GM12891 (cell line): ENCODE measurements at regions not wholly inside any gene's neighbourhood (a gene's known extent, or its start where the extent isn't known, plus 50 kb on each side); places are given as distances from the start of the nearest gene placed in this dataset.
"Not testable (repeated sequence)": the region's sequence is repeated elsewhere in the genome, so short reads cannot be mapped to it uniquely, and the experiment has no call there.

Experiments used
- DNase-seq: peaks from one replicate; pipeline ENCODE4 v3.0.0; 2011; ENCODE audit warnings: low spot score; ENCODE audit not compliant: insufficient read length
- FAIRE-seq: peaks from 2 replicates; lab custom pipeline; 2011; peaks lifted over from hg19 to GRCh38; lab: Jason Lieb, UNC
- PAX5 ChIP-seq: IDR thresholded peaks from 2 replicates; pipeline ENCODE4 v1.6.1; 2011; ENCODE audit warnings: low read length, moderate library complexity, mild to moderate bottlenecking; ENCODE audit not compliant: insufficient read depth, severe bottlenecking
- POLR2A ChIP-seq: IDR thresholded peaks from 2 replicates; pipeline ENCODE4 v1.6.1; 2011; ENCODE audit warnings: low read depth, low read length, control low read depth
- POLR2AphosphoS5 ChIP-seq: IDR thresholded peaks from 2 replicates; pipeline ENCODE4 v1.6.1; 2011; ENCODE audit warnings: low read depth, low read length, control low read depth
- POU2F2 ChIP-seq: IDR thresholded peaks from 2 replicates; pipeline ENCODE4 v1.6.1; 2011; ENCODE audit warnings: low read depth, mild to moderate bottlenecking, control low read depth, low read length, moderate library complexity
- SPI1 ChIP-seq: IDR thresholded peaks from 2 replicates; pipeline ENCODE4 v1.6.1; 2011; ENCODE audit warnings: low read depth, low read length, control low read depth
- TAF1 ChIP-seq: IDR thresholded peaks from 2 replicates; pipeline ENCODE4 v1.6.1; 2011; ENCODE audit warnings: low read depth, low read length, control low read depth

DNA sequence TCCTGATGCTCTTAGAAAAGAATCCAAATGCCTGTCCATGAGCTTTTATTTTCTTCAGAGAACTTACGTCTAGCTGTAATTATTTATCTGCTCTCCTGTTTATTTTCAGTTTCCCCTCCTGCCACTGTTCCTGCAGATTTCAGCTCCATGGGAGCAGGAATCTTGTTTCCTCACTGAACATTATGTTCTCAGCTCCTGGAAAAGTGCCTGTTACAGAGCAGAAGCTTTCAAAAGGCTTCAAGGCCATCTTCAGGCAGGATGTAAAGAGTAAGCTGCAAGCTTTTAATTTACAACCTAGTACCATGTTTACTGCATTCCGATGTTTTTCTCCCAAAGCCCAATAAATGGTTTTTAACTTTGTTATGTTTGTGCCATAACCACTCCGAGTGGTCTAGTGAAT is 98.4 kb upstream of the BTG1 start:
- FAIRE-seq: no peak
- no peak for TF ChIP-seq POLR2AphosphoS5
- TF ChIP-seq PAX5: no peak
- TF ChIP-seq POLR2A: no peak
- no peak for TF ChIP-seq TAF1
- TF ChIP-seq SPI1: no peak
- no peak for TF ChIP-seq POU2F2

GRCh38 chr12:92242907-92243306 is 97.3 kb upstream of the BTG1 start:
- no peak for TF ChIP-seq POLR2A
- DNase-seq: no peak
- no peak for FAIRE-seq

More for the DNA sequence above, 98.4 kb upstream of the BTG1 start:
- no peak for DNase-seq

DNA sequence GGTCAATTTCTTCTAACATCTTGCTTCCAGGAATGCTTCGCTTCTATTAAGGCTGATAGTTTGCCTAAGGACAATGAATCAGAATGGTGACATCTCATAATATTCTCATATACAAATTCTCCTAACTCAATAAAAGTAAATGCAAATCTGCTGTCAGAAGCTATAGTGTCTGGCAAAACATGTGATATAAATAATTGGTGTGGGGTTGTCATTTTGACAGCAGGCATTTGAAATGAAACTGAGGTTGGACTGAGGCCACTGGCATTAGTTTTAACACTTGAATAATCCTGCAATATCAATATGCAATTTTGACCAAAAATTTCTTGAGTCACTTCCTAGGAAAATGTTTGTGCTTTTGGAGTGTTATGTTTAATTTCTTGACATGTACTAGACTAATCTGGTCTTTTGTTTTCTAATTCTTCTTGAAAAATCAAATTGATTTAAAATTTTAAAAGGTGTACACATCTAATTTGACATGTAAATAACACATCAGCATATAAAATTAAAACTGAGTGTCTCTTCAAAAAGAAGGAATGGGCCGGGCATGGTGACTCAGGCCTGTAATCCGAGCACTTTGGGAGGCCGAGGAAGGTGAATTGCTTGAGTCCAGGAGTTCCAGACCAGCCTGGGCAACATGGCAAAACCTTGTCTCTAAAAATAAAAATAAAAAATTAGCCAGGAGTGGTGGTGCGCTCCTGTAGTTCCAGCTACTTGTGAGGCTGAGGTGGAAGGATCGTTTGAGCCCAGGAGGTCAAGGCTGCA is 92.3 kb upstream of the BTG1 start:
- FAIRE-seq: no peak
- TF ChIP-seq SPI1 (no peak), POLR2A (no peak), POLR2AphosphoS5 (no peak)

DNA sequence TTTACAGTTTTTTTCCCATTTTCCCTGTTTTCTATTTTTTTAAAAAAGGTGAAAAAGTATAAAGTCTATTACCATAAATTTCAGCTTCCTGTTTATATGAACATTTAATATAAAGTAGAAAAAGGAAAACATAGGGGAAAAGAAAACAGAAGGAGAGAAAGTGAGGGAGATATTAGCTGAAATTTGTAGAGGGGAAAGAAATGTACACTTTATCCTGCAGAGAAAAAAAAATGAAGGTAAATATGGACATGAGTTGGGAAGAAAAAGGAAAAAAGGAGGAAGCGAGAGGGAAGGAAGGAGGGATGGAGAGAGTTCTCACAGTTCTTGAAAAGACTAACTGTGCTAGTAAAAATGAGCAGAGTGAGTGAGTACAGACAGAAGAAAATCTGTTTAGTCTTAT is 91.6 kb upstream of the BTG1 start:
- no peak for DNase-seq
- no peak for TF ChIP-seq TAF1
- TF ChIP-seq PAX5: no peak
- no peak for TF ChIP-seq POU2F2
- TF ChIP-seq POLR2AphosphoS5: no peak
- no peak for TF ChIP-seq SPI1
- no peak for TF ChIP-seq POLR2A
- peak; percentile 58 for FAIRE-seq

More for the DNA sequence above, 92.3 kb upstream of the BTG1 start:
- DNase-seq: no peak

- TF ChIP-seq POLR2A (no peak), PAX5 (no peak), TAF1 (no peak), POU2F2 (no peak), SPI1 (no peak)
- FAIRE-seq: no peak
- no peak for DNase-seq
Observed at GRCh38 chr12:92235703-92236472, 90.2 kb upstream of the BTG1 start.

DNA sequence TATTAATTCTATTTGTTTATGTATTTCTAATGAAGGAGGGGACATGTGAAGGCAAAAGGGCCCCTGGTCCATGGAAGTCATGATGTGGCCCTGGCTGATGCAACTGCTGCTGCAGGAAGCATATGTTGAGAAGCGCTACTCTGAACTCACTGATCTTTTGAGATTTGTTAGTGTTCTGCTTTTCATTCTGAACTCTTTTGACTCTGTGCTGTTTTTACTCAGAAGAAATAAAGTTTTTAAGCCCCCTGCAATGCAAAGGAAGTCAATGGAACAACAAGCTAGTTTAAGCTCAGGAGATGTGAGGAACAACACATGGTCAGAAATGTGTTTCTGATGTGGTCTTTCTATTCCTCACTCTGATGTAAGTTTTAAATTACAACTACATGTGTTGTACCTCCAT is 88.9 kb upstream of the BTG1 start:
- FAIRE-seq (no peak), DNase-seq (no peak)
- no peak for TF ChIP-seq POLR2AphosphoS5
- no peak for TF ChIP-seq SPI1
- TF ChIP-seq PAX5: no peak
- no peak for TF ChIP-seq POLR2A

DNA sequence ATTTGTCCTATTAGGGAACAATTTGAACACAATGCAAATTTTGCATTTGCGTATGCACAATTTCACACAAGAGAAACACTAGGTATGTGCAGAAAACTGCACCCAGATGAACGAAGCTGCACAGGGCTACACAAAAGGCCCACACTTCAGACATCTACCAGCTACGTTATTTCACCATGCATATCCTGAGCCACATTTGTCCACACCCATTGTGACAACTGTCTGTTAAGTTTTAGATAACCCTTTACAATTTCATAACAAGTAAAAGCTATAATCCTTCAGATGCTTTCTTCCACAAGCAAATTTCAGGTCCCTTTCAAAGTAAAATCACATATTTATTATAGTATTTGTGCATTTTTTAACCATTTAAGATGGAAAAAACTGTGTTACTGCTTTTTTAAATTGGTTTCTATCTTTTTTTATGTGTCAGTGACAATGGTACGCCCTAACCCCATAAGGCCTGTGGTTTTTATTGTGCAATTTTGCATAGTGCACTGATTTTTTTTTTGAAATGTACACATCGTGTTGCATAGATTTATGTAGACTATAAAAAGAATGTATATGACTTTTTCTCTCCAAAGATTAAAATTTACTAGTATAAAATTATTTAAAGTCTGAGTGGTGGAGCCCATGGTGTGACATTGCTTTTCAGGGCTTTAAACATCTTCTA is 87.8 kb upstream of the BTG1 start:
- no peak for FAIRE-seq
- TF ChIP-seq POLR2A (no peak), TAF1 (no peak), POU2F2 (no peak), POLR2AphosphoS5 (no peak)
- no peak for DNase-seq

DNA sequence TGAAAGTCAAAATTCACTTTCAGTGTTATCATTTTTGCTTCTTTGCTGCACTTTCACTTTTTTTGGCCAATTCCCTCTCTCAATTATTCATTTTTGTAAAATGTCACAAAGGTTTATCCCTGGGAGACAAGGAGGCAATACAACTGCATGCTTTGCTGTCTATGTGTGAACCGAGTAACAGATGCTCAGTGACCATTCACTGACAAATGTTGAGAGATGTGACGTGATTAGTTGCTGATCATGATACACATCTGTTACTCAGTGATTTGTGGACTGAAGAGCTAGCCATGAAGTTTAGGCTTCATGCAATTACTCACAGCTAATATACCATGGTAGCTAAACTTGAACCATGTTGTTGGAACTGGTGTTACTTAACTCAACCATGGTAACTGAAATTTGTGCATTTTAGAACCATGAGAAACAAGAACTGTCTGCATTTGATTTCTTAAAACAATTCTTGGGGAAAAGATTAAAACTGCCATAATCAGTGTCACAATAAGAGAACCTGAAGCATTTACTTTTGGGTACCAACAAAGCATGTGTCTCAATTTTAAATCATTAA is 86.8 kb upstream of the BTG1 start:
- FAIRE-seq, DNase-seq: not testable (repeated sequence)

DNA sequence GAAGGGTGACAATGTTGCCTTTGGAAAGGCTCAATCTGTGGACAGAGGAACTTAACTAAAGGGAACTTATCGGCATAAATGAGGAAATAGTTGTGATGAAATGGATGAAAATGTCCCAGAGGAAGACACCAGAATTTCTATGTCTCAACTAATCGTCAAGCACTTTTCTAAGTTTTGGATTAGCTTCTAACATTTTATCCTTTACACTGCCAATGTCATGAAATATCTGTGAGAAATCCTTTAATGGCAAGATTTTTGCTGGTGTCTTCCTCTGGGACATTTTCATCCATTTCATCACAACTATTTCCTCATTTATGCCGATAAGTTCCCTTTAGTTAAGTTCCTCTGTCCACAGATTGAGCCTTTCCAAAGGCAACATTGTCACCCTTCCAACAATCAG is 86.3 kb upstream of the BTG1 start:
- not testable (repeated sequence) for DNase-seq
- peak; percentile 90 for FAIRE-seq

GRCh38 chr12:92231532-92231931 is 85.9 kb upstream of the BTG1 start:
- DNase-seq: not testable (repeated sequence)
- FAIRE-seq: peak; percentile 91
